GM21447 (cell line): ENCODE measurements at regions not wholly inside any gene's neighbourhood (a gene's known extent, or its start where the extent isn't known, plus 50 kb on each side); places are given as distances from the start of the nearest gene placed in this dataset.
"Not testable (repeated sequence)": the region's sequence is repeated elsewhere in the genome, so short reads cannot be mapped to it uniquely, and the experiment has no call there.

ENCODE experiments used
- ATAC-seq: cut with Tn5 transposase; IDR thresholded peaks from one replicate; pipeline ENCODE4 v1.9.1; 2021; ENCODE audit not compliant: unreplicated experiment

DNA sequence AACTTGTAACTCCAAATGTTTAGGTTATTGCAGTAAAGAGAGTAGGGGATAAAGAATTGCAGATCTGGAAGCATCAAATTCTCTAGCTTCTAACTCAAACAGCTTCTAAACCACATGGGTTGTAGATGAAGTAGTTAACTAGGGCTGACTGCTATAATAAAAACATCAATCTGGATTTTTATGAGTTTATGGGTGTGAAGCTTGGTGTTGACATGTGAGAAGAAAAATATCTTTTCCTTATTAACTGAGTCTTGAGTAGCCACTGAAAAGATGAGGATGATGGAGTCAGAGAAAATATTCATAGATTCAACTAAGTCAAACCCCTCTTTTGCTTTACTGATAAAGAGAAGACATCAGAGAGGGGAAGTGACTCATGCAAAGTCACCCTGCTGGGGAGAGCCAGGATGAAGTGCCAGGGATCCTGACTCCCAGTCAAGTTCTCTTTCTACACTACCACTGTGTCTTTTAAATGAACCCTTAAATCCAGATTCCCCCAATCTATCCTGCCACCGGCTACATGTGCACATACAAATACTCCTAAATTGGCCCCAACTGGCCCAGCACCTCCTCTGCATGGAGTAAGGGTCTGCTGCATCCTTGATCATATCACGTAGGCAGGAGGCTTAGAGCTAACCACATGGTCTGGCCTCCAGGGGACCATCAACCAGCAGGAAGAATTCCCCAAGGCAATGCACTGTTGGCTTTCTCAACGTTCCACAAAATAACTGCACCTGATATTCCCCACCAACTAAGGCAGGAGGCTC lies 264.0 kb upstream of the CCL2 start:
- ATAC-seq, result no peak

DNA sequence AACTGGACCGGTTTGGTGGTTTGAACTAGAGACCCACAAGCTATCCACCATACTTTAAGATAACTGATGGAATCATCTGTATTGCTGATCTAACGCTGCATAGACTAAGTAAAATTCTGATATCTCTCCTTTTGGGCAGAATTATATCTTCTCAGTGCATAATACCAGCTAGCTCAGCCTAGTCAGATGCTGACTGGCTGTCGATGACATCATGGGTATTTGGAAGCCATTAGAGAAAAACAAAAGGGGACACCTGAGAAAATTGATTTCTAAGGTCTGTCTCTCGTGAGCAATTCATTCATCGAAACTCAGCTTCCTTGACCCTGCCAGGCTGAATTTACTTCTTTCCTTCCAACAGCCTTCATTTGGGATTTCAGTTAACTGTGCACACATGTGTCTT lies 263.0 kb upstream of the CCL2 start:
- no peak for ATAC-seq

DNA sequence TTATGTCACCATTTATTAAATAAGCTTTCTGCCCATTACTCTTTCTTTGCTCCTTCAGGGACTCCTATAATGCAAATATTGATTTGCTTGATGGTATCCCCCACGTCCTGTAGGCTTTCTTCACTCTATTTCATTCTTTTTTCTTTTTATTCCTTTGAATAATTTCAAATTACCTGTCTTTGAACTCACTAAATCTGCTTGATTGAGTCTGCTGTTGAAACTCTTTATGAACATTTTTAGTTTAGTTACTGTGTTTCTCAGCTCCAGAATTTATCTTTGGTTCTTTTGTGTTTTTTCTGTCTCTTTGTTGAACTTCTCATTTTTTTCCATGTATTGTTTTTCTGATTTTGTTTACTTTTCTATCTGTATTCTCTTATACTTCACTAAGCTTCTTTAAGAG lies 254.4 kb upstream of the CCL2 start:
- ATAC-seq, result no peak

DNA sequence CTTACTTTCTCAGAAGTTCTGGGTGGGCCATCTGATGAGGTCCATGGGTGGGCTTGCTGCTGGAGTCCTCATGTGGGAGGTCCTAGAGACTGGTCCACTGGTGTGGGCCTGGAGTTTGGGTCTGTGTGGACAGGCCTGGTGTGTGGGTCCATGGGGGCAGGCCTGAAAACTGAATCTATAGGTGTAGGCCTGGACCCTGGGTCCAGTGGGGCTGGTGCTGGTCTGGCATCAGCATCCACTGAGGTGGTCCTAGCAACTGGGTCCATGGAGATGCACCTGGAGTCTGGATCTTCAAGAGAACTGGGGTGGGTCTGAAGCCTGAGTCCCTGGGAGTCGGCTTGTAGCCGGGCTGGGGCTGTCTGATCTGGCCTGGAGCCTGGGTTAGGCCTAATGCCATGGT lies 253.8 kb upstream of the CCL2 start:
- no peak for ATAC-seq

DNA sequence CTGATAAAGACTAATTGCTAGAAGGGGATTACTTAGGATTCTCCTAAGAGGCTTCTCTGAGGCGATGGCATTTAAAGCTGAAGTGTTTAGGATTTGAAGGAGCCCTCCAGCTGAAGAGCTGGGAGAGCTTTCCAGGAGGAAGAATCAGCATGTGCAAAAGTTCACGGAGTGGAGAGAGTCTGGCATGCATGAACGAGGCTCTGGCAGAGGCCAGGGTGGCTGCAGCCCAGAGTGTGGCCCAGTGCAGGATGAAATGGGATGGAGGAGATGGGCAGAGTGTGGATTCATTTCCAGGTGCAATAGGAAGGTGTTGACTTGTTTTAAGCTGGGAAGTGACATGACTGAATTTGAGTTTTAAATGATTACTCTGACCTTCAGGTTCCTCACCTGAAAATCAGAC lies 249.0 kb upstream of the CCL2 start:
- no peak for ATAC-seq

DNA sequence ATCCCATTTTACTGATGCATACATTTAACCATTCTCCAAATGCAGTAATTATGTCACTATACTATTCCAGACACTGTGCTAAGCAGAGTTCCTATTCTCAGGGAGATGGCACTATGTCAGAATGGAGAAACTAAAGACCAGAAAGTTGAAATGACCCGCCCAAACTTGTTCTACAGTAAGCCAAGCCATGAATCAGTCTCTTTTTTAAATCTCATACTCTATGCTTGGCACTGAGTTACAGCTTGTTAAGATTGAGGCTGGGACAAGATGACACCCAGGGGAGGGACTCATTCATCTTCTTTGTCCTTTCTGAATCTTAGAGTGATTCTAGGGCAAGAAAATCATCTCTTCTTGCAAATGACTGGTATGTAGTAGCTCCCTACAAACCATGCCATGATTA lies 247.0 kb upstream of the CCL2 start:
- ATAC-seq, result no peak

DNA sequence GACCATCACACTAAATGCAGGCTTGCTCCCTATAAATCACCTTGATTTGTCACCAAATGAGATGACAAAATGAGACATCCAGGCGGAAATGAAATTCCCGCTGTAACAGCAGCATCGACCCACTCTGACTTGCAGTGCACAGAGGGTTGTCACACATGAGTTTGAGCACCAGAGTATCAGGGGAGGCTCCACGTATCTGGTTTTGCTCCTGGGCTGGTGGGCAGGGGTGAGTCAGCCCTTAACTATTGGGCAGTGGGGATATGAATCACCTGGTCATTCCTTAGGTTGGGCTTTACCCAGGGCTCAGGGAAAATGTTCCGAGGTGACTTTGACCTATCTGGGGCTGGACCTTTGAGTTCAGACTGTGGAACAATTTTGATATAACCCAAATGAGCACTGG lies 245.2 kb upstream of the CCL2 start:
- no peak for ATAC-seq

DNA sequence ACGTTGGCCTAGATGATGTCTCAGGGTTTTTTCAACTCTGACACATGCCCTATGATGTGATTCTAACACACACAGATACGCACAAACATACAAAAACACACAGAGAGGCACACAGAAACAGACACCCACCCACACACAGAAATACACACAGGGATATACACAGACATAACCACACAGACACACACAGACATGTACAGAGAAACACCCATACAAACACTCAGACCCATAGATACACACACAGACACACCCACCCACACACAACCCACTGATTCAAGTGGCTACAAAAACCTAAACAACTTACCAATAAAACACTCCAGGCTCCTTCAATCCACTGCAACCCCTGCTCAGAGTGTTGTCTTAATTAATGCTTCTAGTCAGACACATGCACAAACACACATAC lies 244.6 kb upstream of the CCL2 start:
- no peak for ATAC-seq

DNA sequence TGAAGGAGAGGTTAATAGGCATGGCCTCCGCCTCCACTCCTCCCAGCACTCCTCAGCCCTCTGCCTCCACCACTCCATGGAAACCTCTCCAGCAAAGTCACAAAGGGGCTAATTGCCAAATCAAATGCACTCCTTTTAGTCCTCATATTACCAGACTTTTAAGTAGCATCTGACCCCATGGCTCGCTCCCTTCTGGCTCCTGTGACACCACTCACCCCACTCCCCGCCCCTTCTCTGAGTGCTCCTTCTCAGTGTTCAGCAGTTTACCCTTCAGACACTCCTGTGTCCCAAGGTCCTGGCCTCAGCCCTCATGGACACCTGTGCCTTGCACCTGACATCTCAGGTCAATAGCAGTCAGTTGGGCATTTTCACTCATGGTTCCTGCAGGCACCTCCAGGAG lies 243.5 kb upstream of the CCL2 start:
- no peak for ATAC-seq

DNA sequence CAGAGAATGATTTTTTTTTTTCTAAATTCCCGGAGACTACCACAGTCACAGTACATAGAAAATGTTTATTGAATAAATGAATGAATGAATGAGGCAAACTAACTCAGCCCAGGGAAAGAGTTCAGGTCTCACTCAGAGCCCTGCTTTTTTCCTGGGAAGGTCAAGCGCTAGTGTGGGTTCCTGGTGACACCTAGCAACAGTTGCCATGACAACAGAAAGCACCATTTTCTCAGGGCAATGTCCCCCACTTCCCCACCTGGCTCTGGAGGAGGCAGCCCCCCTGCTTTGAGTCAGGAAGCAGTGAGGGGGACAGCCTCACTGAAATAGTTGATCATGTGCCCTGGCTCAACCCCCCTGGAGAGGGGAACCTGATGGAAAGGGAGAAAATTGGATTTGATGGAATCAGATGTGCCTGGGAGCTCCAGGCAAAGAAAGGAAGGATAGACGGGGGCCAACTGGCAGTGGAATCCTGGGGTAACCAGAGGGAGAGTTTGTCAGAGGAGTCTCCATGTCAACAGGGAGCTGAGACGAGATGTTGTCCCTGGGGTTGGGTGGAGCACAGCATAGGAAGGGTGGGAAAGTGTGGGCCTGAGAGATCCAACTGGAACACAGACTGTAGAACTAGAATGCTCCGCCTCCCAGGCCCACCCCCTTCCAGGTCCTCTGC lies 242.2 kb upstream of the CCL2 start:
- ATAC-seq, result no peak

DNA sequence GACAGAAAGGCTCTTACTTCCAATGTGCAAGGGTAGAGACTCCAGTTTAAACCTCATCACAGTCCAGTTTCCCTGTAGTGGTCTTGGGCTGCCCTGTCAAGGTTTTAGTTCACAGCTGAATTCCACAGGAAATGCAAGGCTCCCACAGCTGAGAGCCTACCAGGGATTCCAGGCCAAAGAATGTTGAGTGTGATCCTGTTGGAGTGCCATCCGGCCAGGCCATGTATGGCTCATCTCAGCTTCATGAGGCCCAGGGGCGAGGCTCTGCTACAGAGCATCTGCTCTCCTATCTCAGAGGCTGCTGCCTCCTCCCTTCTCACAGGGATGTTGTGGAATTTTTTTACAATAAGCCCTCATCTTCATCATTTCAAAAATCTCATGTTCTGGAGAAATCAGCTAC lies 239.8 kb upstream of the CCL2 start:
- no peak for ATAC-seq

DNA sequence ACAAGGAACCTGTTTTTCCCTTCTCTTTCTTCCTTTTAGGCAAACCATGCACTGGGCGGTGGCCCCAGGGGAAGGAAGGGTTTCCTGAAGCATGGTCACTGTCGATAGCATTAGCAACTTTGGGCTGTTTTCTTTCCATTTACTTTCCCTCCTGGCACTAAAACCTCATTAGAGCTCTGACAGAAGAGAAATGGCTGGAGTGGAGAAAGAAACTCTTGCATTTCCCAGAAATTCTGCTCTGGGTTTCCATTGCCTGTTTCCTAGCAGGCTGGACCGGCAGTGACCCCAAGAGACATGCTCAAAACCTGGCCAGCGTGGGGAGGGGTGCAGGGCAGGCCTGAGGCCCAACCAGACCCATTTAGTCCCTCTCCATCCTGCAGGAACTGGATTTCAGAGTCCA lies 230.7 kb upstream of the CCL2 start:
- ATAC-seq, result no peak

DNA sequence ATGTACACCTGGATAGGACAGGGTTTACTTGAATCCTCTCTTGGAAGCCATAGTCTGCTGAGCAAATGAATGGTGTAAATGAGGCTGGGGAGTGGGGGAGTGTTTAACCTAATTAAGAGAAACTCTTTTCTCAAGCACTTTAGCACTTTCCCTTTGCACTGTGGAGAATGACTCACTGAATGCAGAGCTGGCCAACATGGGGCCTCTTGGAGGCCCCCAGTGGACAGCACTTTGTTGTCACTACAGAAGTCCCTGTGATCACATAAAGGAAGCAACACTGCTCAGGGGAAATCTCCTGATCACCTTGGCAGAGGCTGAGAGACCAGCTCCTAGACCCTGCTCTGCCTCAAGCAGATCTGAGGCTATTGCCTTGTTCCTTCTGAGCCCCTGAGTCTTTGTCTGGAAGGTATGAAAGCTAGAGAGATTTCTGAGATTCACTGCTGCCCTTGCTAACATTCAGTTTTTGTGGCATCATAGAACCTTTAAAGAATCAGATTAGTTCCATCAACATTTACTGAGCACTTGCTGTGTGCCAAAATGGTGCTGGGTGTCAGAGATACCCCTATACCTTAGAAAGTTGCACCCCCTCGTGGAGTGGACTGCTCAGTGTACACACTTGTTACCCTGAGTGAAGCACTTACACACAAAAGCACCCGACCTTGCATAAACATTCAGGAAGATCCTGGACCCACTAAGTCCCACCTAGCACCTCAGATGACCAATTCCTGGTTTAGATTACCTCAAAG lies 230.1 kb upstream of the CCL2 start:
- no peak for ATAC-seq

DNA sequence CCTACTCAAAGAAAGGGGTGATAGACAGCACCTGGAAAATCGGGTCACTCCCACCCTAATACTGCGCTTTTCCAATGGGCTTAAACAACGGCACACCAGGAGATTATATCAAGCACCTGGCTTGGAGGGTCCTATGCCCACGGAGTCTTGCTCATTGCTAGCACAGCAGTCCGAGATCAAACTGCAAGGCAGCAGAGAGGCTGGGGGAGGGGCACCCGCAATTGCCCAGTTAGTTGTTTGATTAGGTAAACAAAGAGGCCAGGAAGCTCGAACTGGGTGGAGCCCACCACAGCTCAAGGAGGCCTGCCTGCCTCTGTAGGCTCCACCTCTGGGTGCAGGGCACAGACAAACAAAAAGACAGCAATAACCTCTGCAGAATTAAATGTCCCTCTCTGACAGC lies 224.5 kb upstream of the CCL2 start:
- not testable (repeated sequence) for ATAC-seq

DNA sequence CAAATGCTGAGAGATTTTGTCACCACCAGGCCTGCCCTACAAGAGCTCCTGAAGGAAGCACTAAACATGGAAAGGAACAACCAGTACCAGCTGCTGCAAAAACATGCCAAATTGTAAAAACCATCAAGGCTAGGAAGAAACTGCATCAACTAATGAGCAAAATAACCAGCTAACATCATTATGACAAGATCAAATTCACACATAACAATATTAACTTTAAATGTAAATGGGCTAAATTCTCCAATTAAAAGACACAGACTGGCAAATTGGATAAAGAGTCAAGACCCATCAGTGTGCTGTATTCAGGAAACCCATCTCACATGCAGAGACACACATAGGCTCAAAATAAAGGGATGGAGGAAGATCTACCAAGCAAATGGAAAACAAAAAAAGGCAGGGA lies 222.8 kb upstream of the CCL2 start:
- ATAC-seq, result not testable (repeated sequence)

DNA sequence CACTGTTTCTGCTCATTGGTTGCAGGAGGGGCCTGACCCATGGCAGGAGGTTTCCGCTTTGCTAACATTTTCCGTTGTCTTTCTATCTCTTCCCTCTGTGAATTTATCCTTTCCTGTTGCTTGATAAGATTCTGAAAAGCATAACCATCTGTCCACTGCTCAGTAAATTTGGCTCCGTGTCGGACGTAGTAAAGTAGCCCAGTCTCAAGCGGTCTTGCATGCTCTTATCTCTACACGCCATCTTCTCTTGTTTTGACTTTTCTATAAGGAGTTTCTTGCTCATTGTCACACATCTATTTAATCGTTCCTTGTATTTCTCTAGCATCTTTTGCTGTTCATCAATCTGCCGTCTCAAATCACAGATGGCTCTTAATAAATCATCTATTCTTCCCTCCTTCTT lies 216.3 kb upstream of the CCL2 start:
- not testable (repeated sequence) for ATAC-seq

DNA sequence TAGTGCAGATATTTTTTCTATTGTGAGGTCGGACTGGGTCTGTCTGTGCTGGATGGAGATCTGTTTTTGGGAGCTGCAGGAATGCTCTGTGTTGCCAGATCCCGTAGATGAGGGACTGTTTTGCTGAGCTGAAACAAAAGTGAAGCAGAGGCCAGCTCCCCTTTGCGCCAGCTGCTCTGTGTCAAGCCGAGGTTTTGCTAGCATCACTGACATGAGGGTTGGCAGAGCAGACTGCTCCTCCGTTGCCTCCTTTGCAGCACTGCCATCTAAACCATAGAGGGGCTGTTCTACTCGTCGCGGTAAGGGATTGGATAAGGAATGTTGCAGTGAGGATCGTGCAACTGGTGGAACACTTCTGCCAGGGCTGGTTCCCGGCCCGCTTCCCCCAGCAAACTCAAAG lies 215.9 kb upstream of the CCL2 start:
- not testable (repeated sequence) for ATAC-seq

DNA sequence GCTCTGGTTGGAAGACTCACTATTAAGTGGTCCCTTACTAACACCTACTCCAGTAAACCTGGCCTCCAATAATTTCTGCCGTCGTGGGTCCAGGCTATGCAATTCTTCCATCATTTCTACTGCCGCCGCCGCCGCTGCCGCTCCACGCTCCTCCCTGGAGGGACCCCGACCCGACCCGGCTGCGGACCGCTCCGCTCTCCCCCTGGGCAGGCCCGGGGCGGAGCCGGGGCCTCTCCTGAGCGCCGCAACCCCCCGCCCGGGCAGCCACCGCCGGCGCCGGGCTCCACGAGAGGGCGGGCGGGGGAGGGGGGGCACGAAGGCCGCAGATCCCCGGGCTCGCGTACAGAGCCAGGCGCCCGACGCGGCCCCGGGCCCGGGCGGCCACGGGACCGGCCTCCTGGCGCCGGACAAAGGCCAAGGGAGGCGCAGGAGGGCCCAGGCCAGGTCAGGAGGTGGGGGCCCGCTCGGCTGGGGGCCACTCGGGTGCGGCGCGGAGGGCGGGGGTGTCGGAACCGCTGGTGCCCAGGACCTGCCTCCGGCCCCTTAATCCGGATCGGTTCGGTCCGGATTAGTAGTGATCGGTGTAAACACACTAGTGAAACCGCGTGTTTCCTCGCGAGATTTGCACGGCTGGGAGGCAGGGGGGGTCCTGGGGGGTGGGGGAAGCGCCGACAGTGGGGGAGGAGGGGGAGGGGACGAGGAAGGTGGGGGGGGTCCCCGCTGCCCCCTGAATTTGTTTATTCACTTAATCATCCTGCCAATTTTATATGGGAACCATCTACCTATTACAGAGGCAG lies 215.1 kb upstream of the CCL2 start:
- not testable (repeated sequence) for ATAC-seq

DNA sequence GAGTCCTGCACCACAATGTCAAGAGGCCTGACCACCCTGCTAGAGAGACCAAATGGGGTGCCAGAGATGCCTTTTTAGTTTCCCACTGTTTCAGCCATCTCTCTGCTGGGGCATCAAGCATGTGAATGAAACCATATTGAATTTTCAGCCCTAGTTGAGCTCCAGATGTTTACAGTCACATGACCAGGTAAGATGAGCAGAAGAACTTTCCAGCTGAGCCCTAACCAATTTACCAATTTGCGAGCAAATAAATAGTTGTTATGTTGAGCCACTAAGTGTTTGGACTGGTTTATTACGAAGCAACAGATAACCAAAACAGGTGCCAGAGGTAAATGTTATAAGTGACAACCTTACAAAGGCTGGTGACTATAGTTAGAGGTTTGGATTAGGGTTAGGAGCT lies 209.1 kb upstream of the CCL2 start:
- no peak for ATAC-seq

DNA sequence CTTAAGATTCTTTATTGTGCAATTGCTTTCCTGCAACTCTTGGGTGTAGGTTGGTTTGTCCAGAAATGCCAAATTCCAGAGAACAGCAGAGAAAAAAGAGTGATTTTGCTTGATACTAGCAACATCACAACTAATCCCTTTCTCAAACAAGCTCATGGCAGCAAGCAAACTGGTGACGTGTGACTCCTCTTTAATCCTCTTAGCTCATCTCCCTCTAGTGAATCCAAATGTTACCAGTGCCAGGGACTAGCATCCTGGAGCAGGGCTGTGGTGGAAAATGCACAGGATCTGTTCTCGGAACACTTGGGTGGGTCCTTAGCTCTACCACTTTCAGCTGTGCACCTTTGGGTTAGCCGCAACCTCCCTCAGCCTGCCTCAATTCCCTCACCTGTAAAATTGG lies 204.0 kb upstream of the CCL2 start:
- ATAC-seq, result no peak

DNA sequence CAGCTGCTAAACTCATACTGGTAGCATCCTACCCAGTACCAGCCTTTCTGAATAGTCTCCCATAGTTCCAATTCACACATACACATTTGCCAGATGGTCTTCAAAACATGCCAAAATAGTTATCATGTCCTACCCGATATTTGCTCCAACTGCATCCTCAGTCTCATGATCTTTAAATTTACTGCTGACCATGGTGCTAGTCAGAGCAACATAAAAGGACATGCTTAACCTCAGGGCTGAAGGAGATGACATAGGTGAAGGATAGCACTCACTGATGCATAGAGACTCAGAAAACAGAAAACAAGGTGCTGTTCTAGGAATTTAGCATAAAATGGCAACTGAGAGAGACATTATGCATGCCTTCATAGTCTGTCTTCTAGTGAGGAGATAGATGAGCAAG lies 200.6 kb upstream of the CCL2 start:
- ATAC-seq, result no peak
